Superior temporal gyrus (tissue), 1 donor: ENCODE measurements at regions not wholly inside any gene's neighbourhood (a gene's known extent, or its start where the extent isn't known, plus 50 kb on each side); places are given as distances from the start of the nearest gene placed in this dataset.

Source experiments
- DNase-seq: peaks from one replicate; pipeline ENCODE4 v3.0.0-alpha.2; 2016; ENCODE audit errors: extremely low spot score

GRCh38 chr5:57569601-57570000 is 87.0 kb upstream of the ACTBL2 start:
- no peak for DNase-seq

DNA sequence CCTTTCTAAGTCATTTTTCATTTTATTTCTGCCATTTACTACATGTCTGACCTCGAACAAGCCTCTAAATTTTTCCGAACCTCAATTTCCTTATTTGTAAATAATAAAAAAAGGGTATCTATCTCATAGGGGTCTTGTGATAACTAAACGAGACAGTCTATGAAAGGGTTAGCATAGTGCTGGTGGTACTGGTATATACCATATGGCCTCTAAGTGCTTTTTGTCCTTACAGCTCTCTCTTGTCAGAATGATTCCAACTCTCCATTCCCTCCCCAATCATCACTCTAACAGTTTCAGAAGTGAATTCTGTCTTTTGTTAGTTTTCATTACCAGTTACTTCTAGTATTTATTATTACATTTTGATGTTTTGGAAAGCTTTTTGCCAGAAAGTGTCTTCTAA is 85.5 kb upstream of the ACTBL2 start:
- DNase-seq, result no peak

GRCh38 chr5:57566914-57567313 is 84.3 kb upstream of the ACTBL2 start:
- DNase-seq, result no peak

GRCh38 chr5:57561231-57561842 is 78.7 kb upstream of the ACTBL2 start:
- no peak for DNase-seq

GRCh38 chr5:57559110-57559635 is 76.6 kb upstream of the ACTBL2 start:
- DNase-seq, result no peak

- peak; percentile 45 for DNase-seq
Observed at GRCh38 chr5:57552033-57552432, 69.4 kb upstream of the ACTBL2 start.

GRCh38 chr5:57551251-57551650 is 68.6 kb upstream of the ACTBL2 start:
- no peak for DNase-seq

GRCh38 chr5:57550132-57550531 is 67.5 kb upstream of the ACTBL2 start:
- no peak for DNase-seq

DNA sequence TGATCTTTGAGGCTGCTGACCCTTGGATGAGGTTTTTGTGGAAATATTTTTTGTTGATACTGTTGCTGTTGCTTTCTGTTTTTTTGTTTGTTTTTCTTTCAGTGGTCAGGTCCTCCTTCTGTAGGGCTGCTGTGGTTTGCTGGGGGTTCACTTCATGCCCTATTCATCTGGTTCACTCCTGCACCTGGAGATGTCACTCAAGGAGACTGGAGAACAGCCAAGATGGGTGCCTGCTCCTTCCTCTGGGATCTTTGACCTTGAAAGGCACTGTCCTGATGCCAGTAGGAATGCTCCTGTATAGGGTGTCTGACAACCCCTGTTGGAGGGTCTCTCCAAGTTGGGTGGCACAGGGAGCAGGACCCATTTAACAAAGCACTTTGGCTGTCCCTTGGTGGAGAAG is 67.0 kb upstream of the ACTBL2 start:
- no peak for DNase-seq

GRCh38 chr5:57540823-57541222 is 58.2 kb upstream of the ACTBL2 start:
- peak; percentile 32 for DNase-seq

DNA sequence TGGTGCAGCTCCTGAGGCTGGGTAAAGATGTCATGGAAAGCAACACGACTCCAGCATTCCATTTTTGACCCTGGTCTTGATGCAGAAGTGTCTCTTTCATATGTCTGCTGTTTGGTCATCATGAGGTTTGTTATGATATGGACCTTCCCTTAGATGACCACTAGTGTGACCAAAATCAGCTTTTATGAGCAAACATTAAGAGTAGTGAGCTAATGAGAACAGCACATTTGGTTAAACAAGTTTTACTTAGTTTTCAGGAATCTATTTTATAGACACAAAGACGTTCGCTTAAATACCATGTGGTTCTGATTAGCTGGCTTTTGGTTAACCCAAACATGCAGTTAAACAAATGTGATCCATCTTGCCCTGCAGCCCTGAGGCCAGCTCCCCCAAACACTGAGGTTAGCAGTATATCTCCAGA is 56.7 kb upstream of the ACTBL2 start:
- DNase-seq, result no peak

DNA sequence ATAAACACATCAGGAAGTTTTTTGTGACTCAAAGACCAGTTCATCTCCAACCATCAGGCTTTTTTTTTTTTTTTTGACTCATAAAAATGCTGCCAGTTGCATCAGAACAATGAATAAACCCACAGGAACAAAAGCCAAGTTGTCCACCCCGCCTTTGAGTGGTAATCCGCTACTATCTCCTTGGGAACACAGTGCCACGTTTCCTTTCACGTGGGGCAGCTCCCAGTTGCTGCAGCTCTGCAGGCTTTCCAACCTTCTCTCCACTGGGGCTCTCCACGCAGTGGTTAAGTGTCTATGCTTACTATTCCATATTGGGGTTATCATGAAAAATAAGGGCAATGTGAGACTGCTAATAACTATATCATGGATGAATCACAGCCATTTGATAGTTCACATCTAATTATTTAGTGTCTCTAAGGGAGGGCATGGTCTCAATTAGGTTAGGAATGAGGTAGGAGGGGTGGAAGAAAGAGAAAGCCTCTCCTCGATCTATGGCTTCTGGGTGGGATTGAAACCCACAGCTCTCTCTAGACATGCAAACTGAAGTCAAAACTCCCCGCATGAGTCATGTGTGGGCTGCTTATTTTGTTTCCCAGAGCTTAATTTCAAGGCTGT is 55.8 kb upstream of the ACTBL2 start:
- DNase-seq, result peak; percentile 76

DNA sequence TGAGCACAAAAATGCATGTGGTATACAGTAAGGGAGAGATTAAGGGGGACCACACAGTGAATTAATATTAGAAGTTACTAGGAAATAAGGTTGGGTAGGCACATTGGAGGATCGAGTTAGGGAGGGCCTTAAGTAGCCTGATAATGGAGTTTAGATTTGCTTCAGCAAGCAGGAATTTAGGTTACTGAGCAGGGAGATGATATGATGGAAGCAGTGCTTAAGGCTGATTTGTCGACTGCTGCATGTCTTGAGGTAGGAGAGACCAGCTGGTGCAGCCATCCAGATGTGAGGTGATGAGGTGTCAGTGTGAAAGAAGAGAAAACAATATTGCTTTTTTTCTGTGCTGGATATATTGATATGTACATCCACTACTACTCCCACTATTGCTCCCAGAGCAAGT is 55.2 kb upstream of the ACTBL2 start:
- DNase-seq, result no peak

DNA sequence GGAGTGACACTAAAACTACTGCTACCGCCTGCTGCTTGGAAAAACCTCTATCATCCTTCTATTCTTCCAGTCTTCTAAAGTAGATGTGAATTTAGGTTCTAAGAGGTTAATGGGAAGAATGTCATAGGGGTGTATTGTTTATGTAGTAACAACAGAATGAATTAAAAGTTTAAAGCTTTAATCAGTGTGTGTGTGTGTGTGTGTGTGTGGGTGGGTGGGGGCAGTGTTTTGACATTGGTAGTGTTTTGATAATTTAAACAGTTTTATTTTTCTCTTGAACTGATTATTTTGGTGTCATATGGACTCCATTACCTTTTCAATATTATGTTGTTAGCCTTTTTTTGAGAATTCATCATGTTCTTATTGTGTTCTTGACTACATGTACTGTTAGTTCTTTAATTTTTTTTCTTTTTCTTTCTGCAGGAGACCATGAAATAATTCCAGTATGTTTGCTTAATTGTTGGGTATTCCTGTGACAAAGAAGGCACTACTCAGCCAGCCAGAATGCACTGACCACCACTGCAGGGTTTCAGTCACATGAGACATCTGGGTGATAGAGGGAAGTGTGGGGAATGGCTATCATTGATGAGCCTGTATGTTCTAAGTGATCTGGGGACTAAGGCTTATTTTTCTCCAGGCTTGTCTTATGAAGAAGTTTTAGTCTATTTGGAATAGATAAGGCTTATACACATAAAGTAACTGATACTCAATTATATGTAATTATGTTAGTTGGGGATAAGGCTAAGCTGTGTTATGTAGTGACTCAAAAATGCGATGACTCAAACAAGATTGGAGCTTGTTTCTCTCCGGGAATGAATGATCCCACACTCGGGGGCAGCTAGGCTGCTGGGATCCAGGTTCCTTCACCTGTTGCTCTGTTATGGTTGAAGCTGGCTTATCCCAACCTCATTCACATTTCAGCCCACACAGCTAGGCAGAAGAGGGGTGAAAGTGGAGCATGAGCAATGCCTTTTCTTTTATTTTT is 50.2 kb upstream of the ACTBL2 start:
- no peak for DNase-seq
